ENCODE measurements at regions not wholly inside any gene's neighbourhood (a gene's known extent, or its start where the extent isn't known, plus 50 kb on each side); places are given as distances from the start of the nearest gene placed in this dataset.

- DNase-seq, result no peak
Measured at GRCh38 chr1:36537190-36537768, 54.6 kb upstream of the CSF3R start.

GRCh38 chr1:36536727-36537126 is 54.0 kb upstream of the CSF3R start:
- no peak for DNase-seq

- no peak for DNase-seq
Measured at GRCh38 chr1:36534711-36535412, 52.1 kb upstream of the CSF3R start.

GRCh38 chr1:36533897-36534296 is 51.2 kb upstream of the CSF3R start:
- DNase-seq, result no peak

- DNase-seq, result no peak
Measured at GRCh38 chr1:36532810-36533401, 50.2 kb upstream of the CSF3R start.

Data from AML-193 (cell line).